Endothelial cell (in vitro differentiated cells): ENCODE measurements at regions not wholly inside any gene's neighbourhood (a gene's known extent, or its start where the extent isn't known, plus 50 kb on each side); places are given as distances from the start of the nearest gene placed in this dataset.

Experiments
- DNase-seq: peaks from one replicate; pipeline ENCODE4 v3.0.0; 2021; ENCODE audit warnings: low spot score
- H3K27ac Mint-ChIP-seq: one replicate; pipeline ENCODE4 v1.8.0; 2021; ENCODE audit warnings: mixed read lengths, inconsistent platforms; ENCODE audit not compliant: unreplicated experiment
- H3K27me3 Mint-ChIP-seq: one replicate; pipeline ENCODE4 v1.8.0; 2021; ENCODE audit warnings: mild to moderate bottlenecking, moderate library complexity, mixed read lengths, inconsistent platforms; ENCODE audit not compliant: unreplicated experiment
- H3K36me3 Mint-ChIP-seq: one replicate; pipeline ENCODE4 v1.8.0; 2021; ENCODE audit warnings: mild to moderate bottlenecking, low read depth, mixed read lengths, inconsistent platforms; ENCODE audit not compliant: unreplicated experiment
- H3K4me1 Mint-ChIP-seq: one replicate; pipeline ENCODE4 v1.8.0; 2021; ENCODE audit warnings: mild to moderate bottlenecking, mixed read lengths, inconsistent platforms; ENCODE audit not compliant: unreplicated experiment
- H3K4me3 Mint-ChIP-seq: one replicate; pipeline ENCODE4 v1.8.0; 2021; ENCODE audit warnings: mild to moderate bottlenecking, mixed read lengths, inconsistent platforms; ENCODE audit not compliant: unreplicated experiment
- H3K9me3 Mint-ChIP-seq: one replicate; pipeline ENCODE4 v1.8.0; 2021; ENCODE audit warnings: mixed read lengths, inconsistent platforms; ENCODE audit not compliant: unreplicated experiment
- TF ChIP-seq, protein P1 (sequence below): fragments of 200-600 bp; sonication (generic); IDR thresholded peaks from one replicate; pipeline ENCODE4 v1.5.0; 2021; ENCODE audit warnings: antibody characterized with exemption; ENCODE audit not compliant: unreplicated experiment

DNA sequence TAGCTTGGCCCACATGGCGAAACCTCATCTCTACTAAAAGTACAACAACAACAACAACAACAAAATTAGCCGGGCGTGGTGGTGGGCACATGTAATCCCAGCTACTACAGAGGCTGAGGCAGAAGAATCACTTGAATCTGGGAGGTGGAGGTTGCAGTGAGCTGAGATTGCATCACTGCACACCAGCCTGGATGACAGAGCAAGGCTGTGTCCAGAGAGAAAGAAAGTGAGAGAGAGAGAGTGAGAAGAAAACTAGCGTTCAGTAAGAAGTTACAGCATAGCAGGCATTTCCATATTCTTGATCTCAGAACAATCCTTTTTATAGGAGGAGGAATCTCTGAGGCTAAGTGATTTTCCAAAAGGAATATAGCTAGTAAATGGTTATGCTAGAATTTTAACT lies 1076.1 kb downstream of the AGBL1 start:
- Mint-ChIP-seq H3K27me3 (no peaks in the 10 kb centered on the region), H3K4me3 (no peak overlapping the region), H3K9me3 (no peaks in the 10 kb centered on the region), H3K36me3 (no peaks in the 10 kb centered on the region), H3K4me1 (no peaks in the 10 kb centered on the region), H3K27ac (no peak overlapping the region)
- no peak for DNase-seq
- TF ChIP-seq, protein P1, sequence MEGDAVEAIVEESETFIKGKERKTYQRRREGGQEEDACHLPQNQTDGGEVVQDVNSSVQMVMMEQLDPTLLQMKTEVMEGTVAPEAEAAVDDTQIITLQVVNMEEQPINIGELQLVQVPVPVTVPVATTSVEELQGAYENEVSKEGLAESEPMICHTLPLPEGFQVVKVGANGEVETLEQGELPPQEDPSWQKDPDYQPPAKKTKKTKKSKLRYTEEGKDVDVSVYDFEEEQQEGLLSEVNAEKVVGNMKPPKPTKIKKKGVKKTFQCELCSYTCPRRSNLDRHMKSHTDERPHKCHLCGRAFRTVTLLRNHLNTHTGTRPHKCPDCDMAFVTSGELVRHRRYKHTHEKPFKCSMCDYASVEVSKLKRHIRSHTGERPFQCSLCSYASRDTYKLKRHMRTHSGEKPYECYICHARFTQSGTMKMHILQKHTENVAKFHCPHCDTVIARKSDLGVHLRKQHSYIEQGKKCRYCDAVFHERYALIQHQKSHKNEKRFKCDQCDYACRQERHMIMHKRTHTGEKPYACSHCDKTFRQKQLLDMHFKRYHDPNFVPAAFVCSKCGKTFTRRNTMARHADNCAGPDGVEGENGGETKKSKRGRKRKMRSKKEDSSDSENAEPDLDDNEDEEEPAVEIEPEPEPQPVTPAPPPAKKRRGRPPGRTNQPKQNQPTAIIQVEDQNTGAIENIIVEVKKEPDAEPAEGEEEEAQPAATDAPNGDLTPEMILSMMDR = no peak

DNA sequence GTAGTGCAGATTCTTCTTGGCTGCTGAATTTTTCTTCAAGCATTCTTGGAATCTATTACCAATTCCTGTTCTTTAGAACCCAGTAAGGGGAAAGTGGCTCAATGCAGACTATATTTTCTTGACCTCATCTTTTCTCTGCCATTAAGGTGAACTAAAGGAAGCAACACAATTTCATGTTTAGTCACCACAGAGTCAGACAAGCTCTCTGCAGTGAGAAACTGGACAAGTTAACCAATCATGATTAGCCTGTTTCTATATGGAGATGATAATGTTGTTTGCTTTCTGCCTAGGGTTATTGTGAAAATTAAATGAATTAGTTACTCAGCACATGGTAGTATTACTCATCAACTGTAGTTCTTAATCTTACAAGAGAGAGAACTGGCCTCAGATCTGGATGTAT lies 1075.1 kb downstream of the AGBL1 start:
- Mint-ChIP-seq H3K4me1 (no peaks in the 10 kb centered on the region), H3K27me3 (no peaks in the 10 kb centered on the region), H3K27ac (no peak overlapping the region), H3K36me3 (no peaks in the 10 kb centered on the region), H3K9me3 (no peaks in the 10 kb centered on the region), H3K4me3 (no peak overlapping the region)
- DNase-seq = no peak
- TF ChIP-seq, protein P1 = no peak

DNA sequence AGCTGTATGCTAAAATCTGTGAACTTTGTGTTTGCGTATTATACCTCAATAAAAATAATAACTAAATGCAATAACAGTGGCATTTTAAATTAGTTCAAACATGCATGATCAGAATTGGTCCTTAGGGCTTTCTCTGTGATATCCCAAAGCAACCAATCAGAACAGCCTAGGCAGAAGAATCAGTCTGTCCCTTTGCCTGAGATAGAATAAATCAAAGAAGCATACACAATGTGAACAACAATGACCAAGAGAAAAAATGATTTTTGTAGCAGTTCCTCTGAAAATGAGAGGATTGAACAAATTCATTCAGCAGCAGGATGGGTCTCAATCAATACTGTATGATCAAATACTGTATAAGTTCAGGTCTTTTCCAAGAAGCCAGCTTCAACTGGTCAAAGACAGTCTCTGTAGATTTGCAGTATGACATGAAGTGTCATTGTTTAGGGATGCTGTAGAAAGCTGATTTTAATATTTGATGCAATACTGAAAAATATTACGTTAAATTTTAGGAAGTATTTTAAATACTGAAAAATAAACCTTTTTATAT lies 1071.6 kb downstream of the AGBL1 start:
- H3K4me1 Mint-ChIP-seq = no peaks in the 10 kb centered on the region
- no peak overlapping the region for H3K4me3 Mint-ChIP-seq
- DNase-seq = no peak
- H3K9me3 Mint-ChIP-seq = no peaks in the 10 kb centered on the region
- H3K27ac Mint-ChIP-seq = no peak overlapping the region
- H3K27me3 Mint-ChIP-seq = no peaks in the 10 kb centered on the region
- H3K36me3 Mint-ChIP-seq = no peaks in the 10 kb centered on the region
- TF ChIP-seq, protein P1 = no peak

DNA sequence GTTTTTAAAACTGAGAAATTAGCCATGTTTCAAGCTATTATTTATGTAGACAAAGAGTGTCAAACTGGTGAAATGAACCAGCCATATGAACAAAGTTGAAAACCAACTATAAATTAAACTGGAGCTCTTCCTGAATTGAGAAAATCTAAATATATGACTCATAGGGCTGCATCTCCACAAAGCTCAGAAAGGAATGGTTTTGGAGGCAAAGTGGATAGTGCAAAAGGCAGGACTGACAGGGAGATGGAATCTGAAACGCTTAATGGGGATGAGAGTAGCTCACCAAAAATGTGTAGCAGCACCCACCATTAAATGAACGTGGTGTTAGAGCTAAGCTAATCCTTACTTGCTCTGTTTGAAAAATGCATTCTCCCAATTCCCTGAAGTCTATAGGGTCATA lies 1066.0 kb downstream of the AGBL1 start:
- H3K27ac Mint-ChIP-seq = no peak overlapping the region

DNA sequence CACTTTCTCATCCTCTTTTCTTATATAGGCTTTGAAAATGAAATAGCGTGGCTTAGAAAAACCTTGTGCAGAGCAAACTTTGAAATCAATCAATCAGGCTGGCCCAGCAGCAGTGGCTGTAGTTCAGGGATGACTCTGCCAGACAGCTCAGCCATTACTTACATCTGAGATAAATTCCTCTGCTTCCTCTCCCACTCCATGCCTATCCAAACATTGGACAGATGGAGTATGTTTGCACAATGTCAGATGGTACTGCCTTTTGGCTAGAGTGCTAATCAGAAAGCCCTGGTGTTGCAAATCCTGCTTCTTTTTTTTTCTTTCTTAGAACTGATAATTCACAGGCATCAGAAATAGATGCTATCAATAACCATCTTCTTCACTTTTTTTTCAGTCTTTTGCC lies 1065.1 kb downstream of the AGBL1 start:
- Mint-ChIP-seq H3K27ac (no peak overlapping the region), H3K36me3 (no peaks in the 10 kb centered on the region), H3K4me1 (no peaks in the 10 kb centered on the region), H3K27me3 (no peaks in the 10 kb centered on the region), H3K4me3 (no peak overlapping the region), H3K9me3 (no peaks in the 10 kb centered on the region)
- no peak for DNase-seq
- TF ChIP-seq, protein P1 = no peak

More for the DNA sequence above, 1066.0 kb downstream of the AGBL1 start:
- no peaks in the 10 kb centered on the region for H3K27me3 Mint-ChIP-seq
- H3K4me1 Mint-ChIP-seq = no peaks in the 10 kb centered on the region
- H3K9me3 Mint-ChIP-seq = no peaks in the 10 kb centered on the region
- no peak overlapping the region for H3K4me3 Mint-ChIP-seq
- TF ChIP-seq, protein P1 = no peak
- no peaks in the 10 kb centered on the region for H3K36me3 Mint-ChIP-seq
- DNase-seq = no peak
